SK-N-SH (cell line): ENCODE measurements at regions not wholly inside any gene's neighbourhood (a gene's known extent, or its start where the extent isn't known, plus 50 kb on each side); places are given as distances from the start of the nearest gene placed in this dataset.

Experiments
- CTCF ChIA-PET: fragments of 300-600, 350-600 bp; formaldehyde crosslinking; extraction: SDS; loops from one replicate; lab custom pipeline; 2021; lab: Yijun Ruan, JAX
- POLR2A ChIA-PET: fragments of 350-600 bp; sonication (Branson Sonifier 250); formaldehyde crosslinking; extraction: SDS; loops from one replicate; lab custom pipeline; 2020; ENCODE audit warnings: antibody characterized with exemption, inconsistent platforms; lab: Yijun Ruan, JAX
- DNase-seq: peaks from one replicate; pipeline ENCODE4 v3.0.0; 2012
- H2AFZ ChIP-seq: fragments of 200-600 bp; sonication (generic); 2 replicates; pipeline ENCODE4 v1.8.1; 2016; ENCODE audit warnings: antibody characterized with exemption, mild to moderate bottlenecking, low read depth
- H3F3A ChIP-seq: fragments of 200-600 bp; sonication (generic); replicated peaks from 2 replicates; pipeline ENCODE3; 2016; ENCODE audit warnings: antibody characterized with exemption, mild to moderate bottlenecking; ENCODE audit not compliant: insufficient read depth
- H3K27ac ChIP-seq, 2 experiments: fragments of 200-500 bp in 1 of 2; fragments of 200-600 bp in 1 of 2; sonication (Bioruptor generic) in 1 of 2; sonication (generic), shearing (Covaris generic) in 1 of 2; 2 replicates each; pipeline versions ENCODE4 v1.5.1 to v1.6.1; 2014 to 2016; ENCODE audit warnings: low read depth in 2 of 2, inconsistent platforms in 1 of 2, low read length in 1 of 2, mild to moderate bottlenecking in 1 of 2, mixed read lengths in 1 of 2
- H3K27me3 ChIP-seq: fragments of 200-600 bp; sonication (generic), shearing (Covaris generic); 2 replicates; pipeline ENCODE4 v1.6.1; 2016; ENCODE audit warnings: mixed run types; ENCODE audit not compliant: insufficient read depth
- H3K36me3 ChIP-seq, 2 experiments: fragments of 200-500 bp in 1 of 2; fragments of 200-600 bp in 1 of 2; sonication (Bioruptor generic) in 1 of 2; sonication (generic) in 1 of 2; replicated peaks in 1 of 2; 2 replicates each; pipeline versions ENCODE3 to v1.5.1; 2014 to 2016; ENCODE audit warnings: low read length in 1 of 2, mild to moderate bottlenecking in 1 of 2; ENCODE audit not compliant: insufficient read depth in 2 of 2, control insufficient read depth in 1 of 2
- H3K4me1 ChIP-seq, 2 experiments: fragments of 200-500 bp in 1 of 2; fragments of 200-600 bp in 1 of 2; sonication (Bioruptor generic) in 1 of 2; sonication (generic), shearing (Covaris generic) in 1 of 2; 2 replicates each; pipeline versions ENCODE4 v1.5.1 to v1.6.1; 2014 to 2016; ENCODE audit warnings: low read depth in 1 of 2, low read length in 1 of 2, mixed run types in 1 of 2; ENCODE audit not compliant: insufficient read depth in 2 of 2, control insufficient read depth in 1 of 2
- H3K4me2 ChIP-seq: fragments of 200-600 bp; sonication (generic), shearing (Covaris generic); 2 replicates; pipeline ENCODE4 v1.6.1; 2017; ENCODE audit warnings: mixed run types
- H3K4me3 ChIP-seq, 2 experiments: fragments of 200-500 bp in 1 of 2; fragments of 200-600 bp in 1 of 2; sonication (Bioruptor generic) in 1 of 2; sonication (generic), shearing (Covaris generic) in 1 of 2; 2 replicates each; pipeline versions ENCODE4 v1.5.1 to v1.8.1; 2014 to 2016; ENCODE audit warnings: low read depth in 2 of 2, inconsistent platforms in 1 of 2, low read length in 1 of 2, mild to moderate bottlenecking in 1 of 2, mixed read lengths in 1 of 2, moderate library complexity in 1 of 2
- H3K79me2 ChIP-seq: fragments of 200-600 bp; sonication (generic); 2 replicates; pipeline ENCODE4 v1.8.1; 2017; ENCODE audit warnings: mild to moderate bottlenecking; ENCODE audit not compliant: insufficient read depth
- H3K9ac ChIP-seq: fragments of 200-600 bp; sonication (generic); 2 replicates; pipeline ENCODE4 v1.6.1; 2017; ENCODE audit warnings: mixed run types
- H3K9me2 ChIP-seq: fragments of 200-600 bp; sonication (generic); 2 replicates; pipeline ENCODE4 v1.6.1; 2017; ENCODE audit warnings: mixed run types
- H3K9me3 ChIP-seq: fragments of 200-600 bp; sonication (generic); 2 replicates; pipeline ENCODE4 v1.6.1; 2017; ENCODE audit warnings: mixed run types, mild to moderate bottlenecking, moderate library complexity
- H4K20me1 ChIP-seq: fragments of 200-600 bp; sonication (generic); 2 replicates; pipeline ENCODE4 v1.6.1; 2017; ENCODE audit warnings: mild to moderate bottlenecking, mixed run types; ENCODE audit not compliant: insufficient read depth
- CHD2 ChIP-seq: fragments of 150-350 bp; IDR thresholded peaks from 2 replicates; pipeline ENCODE4 v1.6.1; 2018; ENCODE audit warnings: low read length; ENCODE audit not compliant: partially characterized antibody
- FOSL2 ChIP-seq: IDR thresholded peaks from 2 replicates; pipeline ENCODE4 v1.4.0; 2012; ENCODE audit warnings: low read depth, mild to moderate bottlenecking, moderate library complexity, borderline replicate concordance
- FOXM1 ChIP-seq: IDR thresholded peaks from 2 replicates; pipeline ENCODE4 v1.4.0; 2012; ENCODE audit warnings: low read depth, mild to moderate bottlenecking
- JUND ChIP-seq: IDR thresholded peaks from 2 replicates; pipeline ENCODE4 v1.4.0; 2012
- MXI1 ChIP-seq: IDR thresholded peaks from 2 replicates; pipeline ENCODE4 v1.6.1; 2012; ENCODE audit warnings: mild to moderate bottlenecking, low read depth, low read length, improper control_type of control experiment
- NRF1 ChIP-seq: IDR thresholded peaks from 2 replicates; pipeline ENCODE4 v1.6.1; 2012; ENCODE audit warnings: low read depth, mild to moderate bottlenecking, low read length
- RAD21 ChIP-seq: IDR thresholded peaks from 2 replicates; pipeline ENCODE4 v1.6.1; 2012; ENCODE audit warnings: mild to moderate bottlenecking, low read length
- TAF1 ChIP-seq: IDR thresholded peaks from 2 replicates; pipeline ENCODE4 v1.6.1; 2012; ENCODE audit warnings: low read depth, mild to moderate bottlenecking, low read length, moderate library complexity, borderline replicate concordance
- TEAD4 ChIP-seq: IDR thresholded peaks from 2 replicates; pipeline ENCODE4 v1.4.0; 2012; ENCODE audit warnings: mild to moderate bottlenecking, borderline replicate concordance; ENCODE audit not compliant: insufficient read depth
- WGBS: methylation state at CpG from one replicate; pipeline ENCODE4 v1.1.6; 2017; ENCODE audit warnings: low lambda C conversion rate; 5-methylcytosine and 5-hydroxymethylcytosine counted together
- TF ChIP-seq, protein P1 (sequence below): IDR thresholded peaks from 2 replicates; pipeline ENCODE4 v1.4.0; 2012; ENCODE audit warnings: low read depth, borderline replicate concordance
- TF ChIP-seq, protein P2 (sequence below): fragments of 200-600 bp; sonication (generic); IDR thresholded peaks from 2 replicates; pipeline ENCODE4 v1.6.1; 2017; ENCODE audit warnings: antibody characterized with exemption, mild to moderate bottlenecking, moderate library complexity
- TF ChIP-seq, protein P3 (sequence below): IDR thresholded peaks from 2 replicates; pipeline ENCODE4 v1.4.0; 2012; ENCODE audit warnings: low read depth

DNA sequence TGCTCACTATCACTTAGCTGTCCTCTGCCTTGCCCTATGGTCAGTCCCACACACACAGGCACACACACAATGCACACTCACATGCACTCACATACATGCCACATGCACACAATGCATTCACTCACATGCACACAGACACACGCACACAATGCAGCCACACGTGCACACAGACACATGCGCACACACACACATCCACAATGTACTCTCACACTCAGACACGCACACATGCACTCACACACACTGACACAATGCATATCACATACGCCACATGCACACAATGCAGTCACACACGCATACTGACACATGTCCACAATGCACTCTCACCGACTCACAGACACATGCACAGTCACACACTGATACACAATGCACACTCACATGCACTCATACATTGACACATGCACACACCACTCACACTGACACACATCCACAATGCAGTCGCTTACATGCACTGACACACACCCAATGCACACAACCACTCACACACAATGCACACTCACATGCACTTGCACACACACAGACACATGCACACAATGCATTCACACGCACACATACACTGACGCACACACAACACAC lies 99.7 kb downstream of the ENGASE start:
- POLR2A ChIA-PET, result no interaction called here
- Histone ChIP-seq H3K27ac (no peak overlapping the region), H3K4me1 (peaks cover 0 to 6% of the 10 kb centered on the region in 2 experiments; a peak in 1 of 4 replicates), H3F3A (no peaks in the 10 kb centered on the region), H3K36me3 (no peaks in the 10 kb centered on the region), H3K4me2 (no peak overlapping the region), H3K9ac (no peak overlapping the region), H3K27me3 (peaks cover 41% of the 10 kb centered on the region), H3K9me3 (no peaks in the 10 kb centered on the region), H3K79me2 (no peaks in the 10 kb centered on the region), H3K4me3 (no peak overlapping the region), H2AFZ (no peak overlapping the region), H4K20me1 (no peaks in the 10 kb centered on the region), H3K9me2 (no peaks in the 10 kb centered on the region)
- WGBS, result 77% methylated on average over 9 of the region's 10 CpGs
- CTCF ChIA-PET, result interaction anchor here (0.8 to 34.2 kb wide), 8 partner anchors 10 to 226 kb away, joined by 3 to 571 read pairs (median 6); no protein-coding TSS in a partner anchor
- no peak for DNase-seq
- TF ChIP-seq NRF1 (no peak), TEAD4 (no peak), MXI1 (no peak), TAF1 (no peak), FOXM1 (no peak), FOSL2 (no peak)
- TF ChIP-seq, protein P1, sequence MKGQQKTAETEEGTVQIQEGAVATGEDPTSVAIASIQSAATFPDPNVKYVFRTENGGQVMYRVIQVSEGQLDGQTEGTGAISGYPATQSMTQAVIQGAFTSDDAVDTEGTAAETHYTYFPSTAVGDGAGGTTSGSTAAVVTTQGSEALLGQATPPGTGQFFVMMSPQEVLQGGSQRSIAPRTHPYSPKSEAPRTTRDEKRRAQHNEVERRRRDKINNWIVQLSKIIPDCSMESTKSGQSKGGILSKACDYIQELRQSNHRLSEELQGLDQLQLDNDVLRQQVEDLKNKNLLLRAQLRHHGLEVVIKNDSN, result no peak
- TF ChIP-seq, protein P2, sequence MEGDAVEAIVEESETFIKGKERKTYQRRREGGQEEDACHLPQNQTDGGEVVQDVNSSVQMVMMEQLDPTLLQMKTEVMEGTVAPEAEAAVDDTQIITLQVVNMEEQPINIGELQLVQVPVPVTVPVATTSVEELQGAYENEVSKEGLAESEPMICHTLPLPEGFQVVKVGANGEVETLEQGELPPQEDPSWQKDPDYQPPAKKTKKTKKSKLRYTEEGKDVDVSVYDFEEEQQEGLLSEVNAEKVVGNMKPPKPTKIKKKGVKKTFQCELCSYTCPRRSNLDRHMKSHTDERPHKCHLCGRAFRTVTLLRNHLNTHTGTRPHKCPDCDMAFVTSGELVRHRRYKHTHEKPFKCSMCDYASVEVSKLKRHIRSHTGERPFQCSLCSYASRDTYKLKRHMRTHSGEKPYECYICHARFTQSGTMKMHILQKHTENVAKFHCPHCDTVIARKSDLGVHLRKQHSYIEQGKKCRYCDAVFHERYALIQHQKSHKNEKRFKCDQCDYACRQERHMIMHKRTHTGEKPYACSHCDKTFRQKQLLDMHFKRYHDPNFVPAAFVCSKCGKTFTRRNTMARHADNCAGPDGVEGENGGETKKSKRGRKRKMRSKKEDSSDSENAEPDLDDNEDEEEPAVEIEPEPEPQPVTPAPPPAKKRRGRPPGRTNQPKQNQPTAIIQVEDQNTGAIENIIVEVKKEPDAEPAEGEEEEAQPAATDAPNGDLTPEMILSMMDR, result no peak
- TF ChIP-seq, protein P3, sequence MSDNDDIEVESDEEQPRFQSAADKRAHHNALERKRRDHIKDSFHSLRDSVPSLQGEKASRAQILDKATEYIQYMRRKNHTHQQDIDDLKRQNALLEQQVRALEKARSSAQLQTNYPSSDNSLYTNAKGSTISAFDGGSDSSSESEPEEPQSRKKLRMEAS, result no peak

- Histone ChIP-seq H3K4me1 (peaks cover 0 to 6% of the 10 kb centered on the region in 2 experiments; a peak in 1 of 4 replicates), H3K9ac (no peak overlapping the region), H3K4me2 (no peak overlapping the region), H3K9me2 (no peaks in the 10 kb centered on the region), H3F3A (no peaks in the 10 kb centered on the region), H3K9me3 (no peaks in the 10 kb centered on the region), H3K36me3 (no peaks in the 10 kb centered on the region), H3K4me3 (no peak overlapping the region), H2AFZ (no peak overlapping the region), H3K27ac (no peak overlapping the region), H3K27me3 (peaks cover 22% of the 10 kb centered on the region), H4K20me1 (no peaks in the 10 kb centered on the region), H3K79me2 (no peaks in the 10 kb centered on the region)
- ChIA-PET POLR2A (interaction anchor here (0.6 kb wide), 1 partner anchor 16 kb away, joined by 3 read pairs; no protein-coding TSS in a partner anchor), CTCF (interaction anchor here (0.6 to 34.2 kb wide), 15 partner anchors 8 to 229 kb away, joined by 3 to 571 read pairs (median 4); no protein-coding TSS in a partner anchor)
- DNase-seq, result peak; percentile 72
- 37% methylated on average over 13 of the region's 13 CpGs for WGBS
- TF ChIP-seq JUND (no peak), RAD21 (peak; percentile 28; the same call in 1 of the 2 replicates), CHD2 (peak; percentile 8)
Measured at GRCh38 chr17:79171188-79171587, 96.6 kb downstream of the ENGASE start.
